Choroid plexus epithelial cell (primary cell): ENCODE measurements at regions not wholly inside any gene's neighbourhood (a gene's known extent, or its start where the extent isn't known, plus 50 kb on each side); places are given as distances from the start of the nearest gene placed in this dataset.

Source experiments
- DNase-seq: peaks from one replicate; pipeline ENCODE4 v3.0.0-alpha.2; 2010; ENCODE audit warnings: low read depth
- H3K4me3 ChIP-seq: 2 replicates; pipeline ENCODE4 v1.5.1; 2011; ENCODE audit warnings: low read depth, mild to moderate bottlenecking, control low read depth, low read length, moderate library complexity
- TF ChIP-seq, protein P1 (sequence below): conservative IDR thresholded peaks from 2 replicates; pipeline ENCODE4 v1.5.1; 2011; ENCODE audit warnings: low read depth, mild to moderate bottlenecking, control low read depth, inconsistent platforms, low read length, moderate library complexity

- TF ChIP-seq, protein P1, sequence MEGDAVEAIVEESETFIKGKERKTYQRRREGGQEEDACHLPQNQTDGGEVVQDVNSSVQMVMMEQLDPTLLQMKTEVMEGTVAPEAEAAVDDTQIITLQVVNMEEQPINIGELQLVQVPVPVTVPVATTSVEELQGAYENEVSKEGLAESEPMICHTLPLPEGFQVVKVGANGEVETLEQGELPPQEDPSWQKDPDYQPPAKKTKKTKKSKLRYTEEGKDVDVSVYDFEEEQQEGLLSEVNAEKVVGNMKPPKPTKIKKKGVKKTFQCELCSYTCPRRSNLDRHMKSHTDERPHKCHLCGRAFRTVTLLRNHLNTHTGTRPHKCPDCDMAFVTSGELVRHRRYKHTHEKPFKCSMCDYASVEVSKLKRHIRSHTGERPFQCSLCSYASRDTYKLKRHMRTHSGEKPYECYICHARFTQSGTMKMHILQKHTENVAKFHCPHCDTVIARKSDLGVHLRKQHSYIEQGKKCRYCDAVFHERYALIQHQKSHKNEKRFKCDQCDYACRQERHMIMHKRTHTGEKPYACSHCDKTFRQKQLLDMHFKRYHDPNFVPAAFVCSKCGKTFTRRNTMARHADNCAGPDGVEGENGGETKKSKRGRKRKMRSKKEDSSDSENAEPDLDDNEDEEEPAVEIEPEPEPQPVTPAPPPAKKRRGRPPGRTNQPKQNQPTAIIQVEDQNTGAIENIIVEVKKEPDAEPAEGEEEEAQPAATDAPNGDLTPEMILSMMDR: no peak
- no peak for DNase-seq
- H3K4me3 ChIP-seq: no peak overlapping the region
Measured at GRCh38 chr12:41983394-41983793, 161.3 kb downstream of the GXYLT1 start.

DNA sequence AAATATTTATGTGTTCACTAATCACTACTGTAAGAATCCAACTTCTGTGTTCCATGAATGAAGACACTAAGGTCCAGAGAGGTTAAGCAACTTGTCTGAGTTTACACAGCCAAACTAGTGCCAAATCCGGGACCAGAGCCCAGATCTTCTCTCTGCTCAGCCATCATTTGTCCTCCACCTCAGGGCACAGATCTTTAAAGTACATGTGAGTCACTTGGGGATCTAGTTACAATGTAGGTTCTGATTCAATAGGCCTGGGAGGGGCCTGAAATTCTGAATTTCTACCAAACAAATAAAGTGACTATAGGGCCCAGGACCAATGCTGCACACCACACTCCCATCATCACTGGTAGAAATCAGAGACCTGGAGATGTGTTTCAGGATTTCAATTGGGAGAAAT is 162.9 kb downstream of the GXYLT1 start:
- peak; percentile 3 for DNase-seq
- no peak overlapping the region for H3K4me3 ChIP-seq
- TF ChIP-seq, protein P1: no peak

DNA sequence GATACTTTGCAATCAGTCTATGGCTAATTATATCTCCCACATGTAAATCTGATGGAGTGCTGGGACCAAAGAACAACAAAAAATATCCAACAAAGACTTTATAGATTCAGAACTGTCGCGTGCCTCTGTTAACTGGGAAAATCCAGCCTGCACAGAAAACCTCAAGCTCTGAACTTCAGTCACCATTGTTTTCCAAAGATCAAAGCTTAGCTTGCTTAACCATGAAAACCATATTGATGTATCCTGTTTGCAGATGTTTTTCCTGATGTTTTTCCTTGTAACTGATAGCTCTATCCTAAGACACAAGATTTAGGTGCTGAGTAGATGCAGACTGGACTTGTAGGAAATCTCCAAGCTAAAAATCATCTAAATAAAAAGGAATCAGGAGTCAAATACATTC is 163.7 kb downstream of the GXYLT1 start:
- no peak for DNase-seq
- TF ChIP-seq, protein P1: no peak
- no peak overlapping the region for H3K4me3 ChIP-seq

DNA sequence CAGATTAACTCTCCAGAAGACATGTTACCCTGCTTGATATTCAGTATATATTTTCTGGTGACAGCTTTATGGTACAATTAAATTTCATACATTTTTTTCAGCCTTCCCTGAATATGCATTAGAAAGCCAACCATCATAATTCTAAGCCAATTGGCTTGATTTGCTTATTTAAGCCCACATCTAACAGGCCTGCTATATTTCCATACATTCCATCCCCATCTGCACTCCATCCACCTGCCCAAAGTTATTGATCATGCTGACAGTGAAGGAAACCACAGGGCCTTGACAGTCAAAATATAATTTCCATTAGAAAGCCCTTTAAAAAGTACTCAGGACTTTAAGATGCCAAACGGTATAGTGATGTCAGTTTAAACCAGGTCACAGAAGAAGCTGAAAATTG is 164.3 kb downstream of the GXYLT1 start:
- no peak overlapping the region for H3K4me3 ChIP-seq
- TF ChIP-seq, protein P1: no peak
- no peak for DNase-seq

- no peak overlapping the region for H3K4me3 ChIP-seq
- DNase-seq: no peak
- TF ChIP-seq, protein P1: no peak
Measured at GRCh38 chr12:41979574-41979973, 165.1 kb downstream of the GXYLT1 start.

GRCh38 chr12:41972598-41972997 is 172.1 kb downstream of the GXYLT1 start:
- DNase-seq: no peak
- H3K4me3 ChIP-seq: no peak overlapping the region
- TF ChIP-seq, protein P1: no peak

GRCh38 chr12:41972196-41972595 is 172.5 kb downstream of the GXYLT1 start:
- H3K4me3 ChIP-seq: no peak overlapping the region
- TF ChIP-seq, protein P1: no peak
- DNase-seq: no peak
